ENCODE measurements at regions not wholly inside any gene's neighbourhood (a gene's known extent, or its start where the extent isn't known, plus 50 kb on each side); places are given as distances from the start of the nearest gene placed in this dataset.

DNA sequence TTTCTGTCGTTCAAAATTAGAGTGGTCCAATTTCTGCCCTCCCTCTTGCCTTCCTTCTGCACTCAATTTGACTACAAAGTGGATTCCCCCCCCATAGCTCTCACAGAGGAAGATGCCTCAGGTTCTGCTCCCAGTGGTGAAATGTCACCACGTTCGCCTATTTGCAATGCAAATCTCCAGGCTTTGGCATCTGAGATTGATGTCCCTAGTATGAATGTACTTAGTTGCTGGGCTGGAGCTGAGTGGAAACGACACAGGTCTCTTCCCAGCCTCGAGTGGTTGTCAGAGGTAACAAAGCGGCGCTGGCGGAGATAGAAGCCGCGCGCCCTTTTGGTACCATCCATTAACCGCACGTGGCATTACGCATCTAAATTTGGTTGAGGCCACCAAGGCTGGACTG is 860.1 kb downstream of the MCTP2 start:
- no peak for DNase-seq
- Histone ChIP-seq H3K27ac (no peak overlapping the region), H3K4me1 (peaks cover 0 to 9% (median 0%) of the 10 kb centered on the region in 4 donors), H3K4me3 (no peak overlapping the region), H3K9me3 (no peaks in the 10 kb centered on the region), H3K27me3 (no peaks in the 10 kb centered on the region), H3K36me3 (no peaks in the 10 kb centered on the region)
- intact Hi-C loops (cut with DNase I; ENCODE audit: low total_unique reads), result no loop called here
- TF ChIP-seq, protein P1, sequence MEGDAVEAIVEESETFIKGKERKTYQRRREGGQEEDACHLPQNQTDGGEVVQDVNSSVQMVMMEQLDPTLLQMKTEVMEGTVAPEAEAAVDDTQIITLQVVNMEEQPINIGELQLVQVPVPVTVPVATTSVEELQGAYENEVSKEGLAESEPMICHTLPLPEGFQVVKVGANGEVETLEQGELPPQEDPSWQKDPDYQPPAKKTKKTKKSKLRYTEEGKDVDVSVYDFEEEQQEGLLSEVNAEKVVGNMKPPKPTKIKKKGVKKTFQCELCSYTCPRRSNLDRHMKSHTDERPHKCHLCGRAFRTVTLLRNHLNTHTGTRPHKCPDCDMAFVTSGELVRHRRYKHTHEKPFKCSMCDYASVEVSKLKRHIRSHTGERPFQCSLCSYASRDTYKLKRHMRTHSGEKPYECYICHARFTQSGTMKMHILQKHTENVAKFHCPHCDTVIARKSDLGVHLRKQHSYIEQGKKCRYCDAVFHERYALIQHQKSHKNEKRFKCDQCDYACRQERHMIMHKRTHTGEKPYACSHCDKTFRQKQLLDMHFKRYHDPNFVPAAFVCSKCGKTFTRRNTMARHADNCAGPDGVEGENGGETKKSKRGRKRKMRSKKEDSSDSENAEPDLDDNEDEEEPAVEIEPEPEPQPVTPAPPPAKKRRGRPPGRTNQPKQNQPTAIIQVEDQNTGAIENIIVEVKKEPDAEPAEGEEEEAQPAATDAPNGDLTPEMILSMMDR (IDR thresholded peaks at IDR 0.05), result no peak

GRCh38 chr15:95095250-95095649 is 863.9 kb downstream of the MCTP2 start:
- DNase-seq, result no peak
- intact Hi-C loops (cut with DNase I; ENCODE audit: low total_unique reads), result no loop called here
- Histone ChIP-seq H3K4me1 (no peaks in the 10 kb centered on the region), H3K9me3 (no peaks in the 10 kb centered on the region), H3K27me3 (no peaks in the 10 kb centered on the region), H3K36me3 (no peaks in the 10 kb centered on the region), H3K27ac (no peak overlapping the region), H3K4me3 (no peak overlapping the region)
- TF ChIP-seq, protein P1 (IDR thresholded peaks at IDR 0.05), result no peak

DNA sequence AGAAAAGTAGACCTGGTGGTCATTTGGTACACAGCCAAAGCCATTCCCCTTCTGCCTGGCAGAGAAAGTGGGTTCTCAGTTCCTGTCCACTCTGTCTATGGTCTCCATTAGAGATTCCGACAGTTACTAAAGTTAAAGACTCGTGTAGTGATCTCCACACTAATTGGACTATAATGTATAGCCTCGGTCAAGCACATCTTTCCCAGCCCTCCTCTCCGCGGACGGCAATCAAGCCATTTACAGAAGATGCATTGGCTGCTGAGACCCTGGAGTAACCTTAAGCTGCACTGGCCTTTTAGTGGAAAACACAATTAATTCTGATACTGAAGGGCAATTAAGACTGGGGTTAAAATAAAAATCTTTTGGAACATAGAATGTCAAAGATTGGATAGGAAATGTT is 865.3 kb downstream of the MCTP2 start:
- TF ChIP-seq, protein P1 (IDR thresholded peaks at IDR 0.05), result no peak
- no peaks in the 10 kb centered on the region for H3K4me1 ChIP-seq
- H3K4me3 ChIP-seq, result no peak overlapping the region
- intact Hi-C loops (cut with DNase I; ENCODE audit: low total_unique reads), result no loop called here
- H3K27ac ChIP-seq, result no peak overlapping the region
- DNase-seq, result no peak
- no peaks in the 10 kb centered on the region for H3K9me3 ChIP-seq
- no peaks in the 10 kb centered on the region for H3K36me3 ChIP-seq
- no peaks in the 10 kb centered on the region for H3K27me3 ChIP-seq

DNA sequence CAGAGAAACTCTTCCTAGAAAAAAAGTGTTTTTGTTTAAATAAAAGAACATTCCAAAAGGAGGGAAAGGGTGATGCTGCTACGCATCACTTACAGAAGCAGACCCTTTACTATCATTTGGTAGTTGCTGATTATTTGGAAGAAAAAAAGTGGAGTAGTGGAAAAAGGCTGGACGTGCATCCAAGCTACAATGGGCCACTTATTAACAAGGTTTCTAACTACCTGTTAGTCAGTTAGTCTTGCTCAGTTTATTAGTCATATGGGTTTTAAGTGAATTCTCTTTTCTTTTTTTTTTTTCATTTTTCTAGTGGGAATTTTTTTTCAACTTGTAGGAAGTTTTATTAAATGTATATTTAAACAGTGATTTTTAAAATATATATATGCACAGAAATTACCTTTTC is 866.0 kb downstream of the MCTP2 start:
- Histone ChIP-seq H3K27me3 (no peaks in the 10 kb centered on the region), H3K27ac (no peak overlapping the region), H3K9me3 (no peaks in the 10 kb centered on the region), H3K4me1 (no peaks in the 10 kb centered on the region), H3K4me3 (no peak overlapping the region), H3K36me3 (no peaks in the 10 kb centered on the region)
- intact Hi-C loops (cut with DNase I; ENCODE audit: low total_unique reads), result no loop called here
- no peak for DNase-seq
- TF ChIP-seq, protein P1 (IDR thresholded peaks at IDR 0.05), result no peak

DNA sequence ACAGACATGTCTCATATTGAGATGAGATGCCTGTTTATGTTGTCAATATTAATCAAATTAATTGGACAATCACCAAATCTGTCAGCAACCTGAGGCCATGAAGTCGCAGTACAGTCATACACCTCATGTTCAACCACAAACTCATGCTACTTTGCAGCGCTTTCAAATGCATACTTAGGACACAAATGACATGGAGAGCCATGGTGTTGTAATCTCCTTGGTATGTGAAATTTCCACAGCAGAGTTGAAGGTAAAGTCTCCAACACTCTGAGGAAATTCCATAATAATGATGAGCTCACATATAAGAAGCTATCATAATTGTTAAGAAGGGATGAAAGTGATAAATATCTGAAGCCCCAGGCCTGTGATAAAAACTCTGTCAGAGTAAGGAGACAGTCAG is 873.9 kb downstream of the MCTP2 start:
- peaks cover 0 to 14% (median 2%) of the 10 kb centered on the region in 4 donors for H3K4me1 ChIP-seq
- TF ChIP-seq, protein P1 (IDR thresholded peaks at IDR 0.05), result no peak
- intact Hi-C loops (cut with DNase I; ENCODE audit: low total_unique reads), result no loop called here
- no peaks in the 10 kb centered on the region for H3K27me3 ChIP-seq
- no peaks in the 10 kb centered on the region for H3K36me3 ChIP-seq
- no peak for DNase-seq
- H3K27ac ChIP-seq, result no peak overlapping the region
- no peaks in the 10 kb centered on the region for H3K9me3 ChIP-seq
- H3K4me3 ChIP-seq, result no peak overlapping the region

GRCh38 chr15:95106801-95107200 is 875.4 kb downstream of the MCTP2 start:
- Histone ChIP-seq H3K9me3 (no peaks in the 10 kb centered on the region), H3K4me3 (no peak overlapping the region), H3K36me3 (no peaks in the 10 kb centered on the region), H3K27ac (no peak overlapping the region), H3K4me1 (peaks cover 0 to 14% (median 2%) of the 10 kb centered on the region in 4 donors), H3K27me3 (no peaks in the 10 kb centered on the region)
- TF ChIP-seq, protein P1 (IDR thresholded peaks at IDR 0.05), result no peak
- intact Hi-C loops (cut with DNase I; ENCODE audit: low total_unique reads), result no loop called here
- DNase-seq, result no peak
